B cell (primary cell): ENCODE measurements at regions not wholly inside any gene's neighbourhood (a gene's known extent, or its start where the extent isn't known, plus 50 kb on each side); places are given as distances from the start of the nearest gene placed in this dataset.

Experiments used
- ATAC-seq: fragments of 200-7000 bp; cut with Tn5 transposase; one replicate; pipeline ENCODE4 v1.10.0; 2021; ENCODE audit warnings: low read depth, mild to moderate bottlenecking, moderate number of reproducible peaks, moderate library complexity
- CTCF ChIA-PET: fragments of 350-600 bp; sonication (Branson Sonifier 250); formaldehyde crosslinking; loops from one replicate; lab custom pipeline; 2021; ENCODE audit warnings: antibody characterized with exemption, inconsistent platforms; lab: Charles Lee
- POLR2A ChIA-PET: fragments of 350-600 bp; sonication (Branson Sonifier 250); formaldehyde crosslinking; loops from one replicate; lab custom pipeline; 2021; ENCODE audit warnings: antibody characterized with exemption; lab: Charles Lee
- DNase-seq: peaks from one replicate; pipeline ENCODE4 v3.0.0; 2013
- H2AFZ ChIP-seq: 2 replicates; pipeline ENCODE4 v1.6.1; 2012; ENCODE audit warnings: mild to moderate bottlenecking, low read depth, low read length; ENCODE audit not compliant: insufficient read depth, poor library complexity, severe bottlenecking
- H3K27ac ChIP-seq, 2 donors: 1 replicate in 1 of 2; 2 replicates in 1 of 2; pipeline ENCODE4 v1.5.1; 2012 to 2013; ENCODE audit warnings: low read length in 2 of 2, mild to moderate bottlenecking in 2 of 2, moderate library complexity in 1 of 2
- H3K27me3 ChIP-seq, 4 experiments: fragments of 200-600 bp in 1 of 4; sonication (generic) in 1 of 4; replicated peaks in 1 of 4; 1 replicate in 2 of 4; 2 replicates in 2 of 4; pipeline versions ENCODE4 v1.6.1 to v1.7.0; 2013 to 2016; ENCODE audit warnings: low read length in 3 of 4, mild to moderate bottlenecking in 2 of 4, mixed read lengths in 1 of 4, moderate library complexity in 1 of 4; ENCODE audit not compliant: insufficient read depth in 4 of 4, control insufficient read depth in 3 of 4; ENCODE audit errors: control extremely low read depth in 1 of 4
- H3K36me3 ChIP-seq, 2 experiments: replicated peaks in 1 of 2; 1 replicate in 1 of 2; 2 replicates in 1 of 2; pipeline versions ENCODE4 v1.6.1 to v1.7.1; 2013; ENCODE audit warnings: low read length in 1 of 2; ENCODE audit not compliant: insufficient read depth in 2 of 2, control insufficient read depth in 1 of 2; ENCODE audit errors: control extremely low read depth in 1 of 2, extremely low read depth in 1 of 2
- H3K4me1 ChIP-seq, 2 donors: fragments of 200-600 bp in 1 of 2; sonication (generic) in 1 of 2; 1 replicate in 1 of 2; 2 replicates in 1 of 2; pipeline versions ENCODE4 v1.5.1 to v1.6.1; 2013 to 2017; ENCODE audit warnings: low read length in 2 of 2; ENCODE audit not compliant: control insufficient read depth in 2 of 2, insufficient read depth in 2 of 2
- H3K4me2 ChIP-seq: replicated peaks from 2 replicates; pipeline ENCODE3; 2012; ENCODE audit warnings: mild to moderate bottlenecking, low read depth, low read length; ENCODE audit not compliant: poor library complexity, severe bottlenecking
- H3K4me3 ChIP-seq, 5 experiments: fragments of 200-600 bp in 1 of 5; sonication (generic) in 1 of 5; 1 replicate in 3 of 5; 2 replicates in 2 of 5; pipeline versions ENCODE4 v1.5.1 to v1.7.0; 2011 to 2016; ENCODE audit warnings: low read length in 4 of 5, mild to moderate bottlenecking in 4 of 5, low read depth in 2 of 5, control low read depth in 1 of 5, moderate library complexity in 1 of 5; ENCODE audit not compliant: insufficient read depth in 1 of 5; ENCODE audit errors: control extremely low read depth in 1 of 5, extremely low read depth in 1 of 5
- H3K79me2 ChIP-seq: fragments of 200-600 bp; sonication (generic); one replicate; pipeline ENCODE4 v1.6.0; 2016; ENCODE audit warnings: low read length; ENCODE audit not compliant: control insufficient read depth, insufficient read depth
- H3K9ac ChIP-seq: fragments of 200-600 bp; sonication (generic); 2 replicates; pipeline ENCODE4 v1.6.1; 2017; ENCODE audit warnings: mild to moderate bottlenecking, low read length, moderate library complexity
- H3K9me3 ChIP-seq, 3 donors: one replicate each; pipeline versions ENCODE4 v1.6.1 to v1.7.1; 2013; ENCODE audit warnings: low read length in 2 of 3; ENCODE audit not compliant: control insufficient read depth in 2 of 3, insufficient read depth in 1 of 3; ENCODE audit errors: control extremely low read depth in 1 of 3
- H4K20me1 ChIP-seq: 2 replicates; pipeline ENCODE4 v1.6.0; 2012; ENCODE audit warnings: mild to moderate bottlenecking, low read length; ENCODE audit not compliant: insufficient read depth, control insufficient read depth, poor library complexity, severe bottlenecking
- H3K27ac Mint-ChIP-seq: one replicate; pipeline ENCODE4 v1.8.0; 2021; ENCODE audit warnings: mixed read lengths
- H3K27me3 Mint-ChIP-seq: one replicate; pipeline ENCODE4 v1.8.0; 2021; ENCODE audit warnings: mixed read lengths
- H3K4me1 Mint-ChIP-seq: one replicate; pipeline ENCODE4 v1.8.0; 2021; ENCODE audit warnings: mixed read lengths
- H3K4me3 Mint-ChIP-seq: one replicate; pipeline ENCODE4 v1.8.0; 2021; ENCODE audit warnings: mixed read lengths
- H3K9me3 Mint-ChIP-seq: one replicate; pipeline ENCODE4 v1.8.0; 2022; ENCODE audit warnings: mixed read lengths; ENCODE audit not compliant: insufficient read depth
- CTCF ChIP-seq: fragments of 200-600 bp; IDR thresholded peaks from one replicate; pipeline ENCODE4 v1.8.0; 2022; ENCODE audit warnings: antibody characterized with exemption, mild to moderate bottlenecking
- EZH2 ChIP-seq: IDR thresholded peaks from 2 replicates; pipeline ENCODE4 v1.6.1; 2012; ENCODE audit warnings: borderline replicate concordance, low read depth, mild to moderate bottlenecking, moderate library complexity, low read length; ENCODE audit not compliant: insufficient read depth, poor library complexity, severe bottlenecking
- WGBS: methylation state at CpG from one replicate; pipeline ENCODE4 v1.1.5; 2013; ENCODE audit warnings: missing lambda C conversion rate; ENCODE audit not compliant: insufficient coverage; 5-methylcytosine and 5-hydroxymethylcytosine counted together
- intact Hi-C: fragments of 100-400 bp; cut with micrococcal nuclease; formaldehyde crosslinking; loops from one replicate; pipeline ENCODE4 v1.10.0; 2022

GRCh38 chr20:53734006-53734688 is 140.5 kb upstream of the ZNF217 start:
- intact Hi-C loops = loop anchor here (5.0 kb wide), 1 partner anchor 183 kb away; no protein-coding TSS in a partner anchor
- H3K79me2 ChIP-seq = no peaks in the 10 kb centered on the region
- H3K27ac ChIP-seq = no peak overlapping the region
- TF ChIP-seq CTCF (no peak), EZH2 (no peak)
- DNase-seq = no peak
- no peaks in the 10 kb centered on the region for H3K27me3 ChIP-seq
- H3K27me3 Mint-ChIP-seq = no peaks in the 10 kb centered on the region
- ChIA-PET POLR2A (no interaction called here), CTCF (interaction anchor here (0.6 kb wide), 1 partner anchor 181 kb away, joined by 5 read pairs; no protein-coding TSS in a partner anchor)
- peak overlapping the region; percentile 5 for H3K27ac Mint-ChIP-seq
- no peaks in the 10 kb centered on the region for H4K20me1 ChIP-seq
- H3K9me3 ChIP-seq = no peaks in the 10 kb centered on the region
- ATAC-seq = no peak
- H3K9ac ChIP-seq = no peak overlapping the region
- H3K4me1 Mint-ChIP-seq = peaks cover 59% of the 10 kb centered on the region
- no peak overlapping the region for H3K4me3 Mint-ChIP-seq
- no peaks in the 10 kb centered on the region for H3K36me3 ChIP-seq
- no peaks in the 10 kb centered on the region for H3K9me3 Mint-ChIP-seq
- no peak overlapping the region for H3K4me3 ChIP-seq
- no peak overlapping the region for H3K4me2 ChIP-seq
- no peak overlapping the region for H2AFZ ChIP-seq
- H3K4me1 ChIP-seq = peaks cover 52 to 55% of the 10 kb centered on the region in 2 donors
- 100% methylated on average over 7 of the region's 7 CpGs for WGBS

- ChIA-PET POLR2A (interaction anchor here (0.7 kb wide), 3 partner anchors 20 to 98 kb away, joined by 3 to 5 read pairs (median 5); no protein-coding TSS in a partner anchor), CTCF (interaction anchor here (0.7 to 4.0 kb wide), 3 partner anchors 18 to 184 kb away, joined by 4 to 24 read pairs (median 5); no protein-coding TSS in a partner anchor)
- H3K27ac Mint-ChIP-seq = no peak overlapping the region
- Histone ChIP-seq H3K4me3 (no peak overlapping the region), H3K4me2 (no peak overlapping the region), H2AFZ (no peak overlapping the region), H3K4me1 (peaks cover 29 to 32% of the 10 kb centered on the region in 2 donors), H3K27me3 (no peaks in the 10 kb centered on the region), H4K20me1 (no peaks in the 10 kb centered on the region), H3K79me2 (no peaks in the 10 kb centered on the region), H3K9me3 (no peaks in the 10 kb centered on the region), H3K36me3 (no peaks in the 10 kb centered on the region), H3K9ac (no peak overlapping the region), H3K27ac (no peak overlapping the region)
- no peak overlapping the region for H3K4me3 Mint-ChIP-seq
- H3K4me1 Mint-ChIP-seq = peaks cover 43% of the 10 kb centered on the region
- no CpG with 5 or more reads among the region's 2 CpGs for WGBS
- intact Hi-C loops = loop anchor here (5.0 kb wide), 1 partner anchor 186 kb away; no protein-coding TSS in a partner anchor
- H3K27me3 Mint-ChIP-seq = no peaks in the 10 kb centered on the region
- DNase-seq = no peak
- TF ChIP-seq EZH2 = no peak
- no peak for TF ChIP-seq CTCF
- H3K9me3 Mint-ChIP-seq = no peaks in the 10 kb centered on the region
- ATAC-seq = no peak
Measured at GRCh38 chr20:53731595-53731994, 138.0 kb upstream of the ZNF217 start.
